HG02763 (cell line): ENCODE measurements at regions not wholly inside any gene's neighbourhood (a gene's known extent, or its start where the extent isn't known, plus 50 kb on each side); places are given as distances from the start of the nearest gene placed in this dataset.
"Not testable (repeated sequence)": the region's sequence is repeated elsewhere in the genome, so short reads cannot be mapped to it uniquely, and the experiment has no call there.

Source experiments
- ATAC-seq: cut with Tn5 transposase; IDR thresholded peaks from one replicate; pipeline ENCODE4 v1.9.1; 2021; ENCODE audit warnings: mild to moderate bottlenecking, moderate library complexity; ENCODE audit not compliant: unreplicated experiment

- ATAC-seq, result no peak
Observed at GRCh38 chr13:108082481-108082880, 132.9 kb downstream of the LIG4 start.

DNA sequence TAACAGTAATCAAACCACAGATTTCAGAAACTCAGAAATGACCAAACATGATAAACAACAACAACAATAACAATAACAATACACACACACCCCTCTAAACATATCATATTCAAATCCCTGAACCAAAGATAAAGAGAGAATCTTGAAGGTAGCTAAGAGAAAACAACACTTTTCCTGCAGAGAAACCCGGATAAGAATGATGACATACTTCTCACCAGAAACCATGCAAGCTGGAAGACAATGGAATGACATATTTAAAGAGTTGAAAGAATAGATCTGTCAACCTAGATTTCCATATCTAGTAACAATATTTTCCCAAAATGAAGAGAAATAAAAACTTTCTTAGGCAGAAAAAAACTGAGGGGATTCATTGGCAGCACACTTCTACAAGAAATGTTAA lies 138.1 kb downstream of the LIG4 start:
- ATAC-seq, result no peak

DNA sequence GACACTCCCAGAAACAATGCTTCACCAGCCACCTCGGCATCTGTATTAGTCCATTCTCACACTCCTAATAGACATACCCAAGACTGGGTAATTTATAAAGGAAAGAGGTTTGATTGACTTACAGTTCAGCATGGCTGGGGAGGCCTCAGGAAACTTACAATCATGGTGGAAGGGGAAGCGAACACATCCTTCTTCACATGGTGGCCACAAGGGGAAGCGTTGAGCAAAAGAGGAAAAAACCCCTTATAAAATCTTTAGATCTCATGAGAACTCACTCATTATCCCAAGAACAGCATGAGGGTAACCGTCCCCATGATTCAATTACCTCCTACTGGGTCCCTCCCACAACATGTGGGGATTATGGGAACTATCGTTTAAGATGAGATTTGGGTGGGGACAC lies 140.9 kb downstream of the LIG4 start:
- ATAC-seq, result not testable (repeated sequence)

DNA sequence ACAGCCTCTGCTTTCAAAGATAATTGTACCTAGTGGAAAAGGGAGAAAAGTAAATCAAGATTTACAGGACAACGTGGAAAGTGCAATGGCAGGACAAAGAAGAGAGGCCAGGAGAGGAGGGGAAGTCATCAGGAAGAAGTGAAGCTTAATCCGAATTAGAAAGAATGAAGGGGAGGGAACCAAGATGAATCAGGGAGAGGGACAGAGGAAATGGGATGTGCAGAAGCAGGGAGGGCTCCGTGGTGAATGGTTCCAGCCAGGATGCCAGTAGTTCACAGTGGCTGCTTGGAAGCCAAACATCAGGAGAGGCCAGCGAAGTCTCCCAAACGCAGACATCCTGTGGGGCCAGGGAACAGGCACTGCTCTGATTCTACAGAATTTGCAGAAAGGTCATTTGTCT lies 144.4 kb downstream of the LIG4 start:
- no peak for ATAC-seq

DNA sequence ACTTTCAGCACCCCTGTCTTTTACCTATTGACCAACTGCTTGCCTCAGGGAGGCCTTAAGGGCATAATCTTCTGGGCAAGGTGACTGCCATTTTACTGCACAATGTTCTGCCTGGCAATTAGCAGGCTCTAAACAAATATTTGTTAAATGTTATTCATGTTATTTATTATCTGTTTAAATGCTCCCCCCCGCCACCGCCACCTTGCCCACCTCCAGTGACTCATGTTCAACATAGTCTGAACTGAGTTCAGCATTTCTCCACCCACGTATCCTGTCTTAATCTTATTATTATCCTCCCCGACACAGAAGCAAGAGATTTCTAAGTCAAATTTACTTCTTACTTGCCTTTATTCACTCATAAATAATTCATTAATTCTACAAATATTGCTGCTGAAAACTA lies 144.8 kb downstream of the LIG4 start:
- ATAC-seq, result no peak

DNA sequence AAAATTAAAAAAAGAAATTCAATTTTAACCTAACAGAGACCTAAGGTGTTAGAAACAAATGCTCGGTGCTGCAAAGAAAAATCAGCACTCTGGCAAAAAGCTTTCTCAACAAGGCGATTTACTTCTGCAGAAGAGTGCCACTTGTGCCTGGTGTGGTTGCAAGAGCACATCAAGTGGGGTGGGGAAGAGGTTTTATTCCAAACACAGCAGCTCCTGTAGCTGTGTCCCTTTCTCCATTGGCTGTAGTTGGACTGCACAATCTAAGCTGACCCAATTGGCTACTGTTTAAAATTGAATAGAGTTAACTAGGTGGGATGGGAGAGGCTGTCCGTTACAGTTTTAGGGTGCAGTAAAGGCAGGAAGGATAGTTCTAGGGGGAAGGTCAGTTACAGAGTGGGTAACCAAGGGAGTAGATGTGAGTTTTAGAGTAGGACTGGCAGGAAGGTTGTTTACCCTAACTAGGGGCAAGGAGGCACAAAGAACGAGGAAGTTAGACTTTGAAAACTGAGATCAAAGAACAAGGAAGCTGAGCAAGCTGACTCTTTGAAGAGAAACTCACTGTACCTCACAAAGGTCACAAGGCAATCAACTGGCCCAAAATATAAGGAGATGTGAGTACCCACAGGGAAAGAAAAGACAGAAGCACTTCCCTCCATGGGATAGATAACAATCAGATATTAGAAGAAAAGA lies 145.7 kb downstream of the LIG4 start:
- no peak for ATAC-seq

- ATAC-seq, result not testable (repeated sequence)
Observed at GRCh38 chr13:108064372-108064771, 151.0 kb downstream of the LIG4 start.

GRCh38 chr13:108060111-108060510 lies 155.2 kb downstream of the LIG4 start:
- no peak for ATAC-seq

DNA sequence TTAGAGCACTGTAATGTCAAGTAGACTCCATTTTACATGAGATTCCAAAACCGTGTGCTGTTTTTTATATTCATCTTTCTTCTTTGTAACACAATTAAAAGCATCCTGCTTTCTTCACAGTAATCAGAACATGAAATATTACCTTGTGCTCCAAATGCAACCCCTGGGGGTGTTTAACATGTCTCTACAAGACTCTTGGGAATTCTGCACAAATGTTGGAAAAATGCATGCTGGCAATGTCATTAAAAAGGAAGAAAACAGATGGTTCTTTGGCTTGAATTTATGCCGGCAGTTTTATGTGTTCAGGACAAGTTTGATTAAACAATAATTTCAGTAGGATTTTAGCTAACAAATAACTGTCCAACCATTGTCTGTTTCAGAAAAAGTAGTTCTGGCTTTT lies 159.1 kb downstream of the LIG4 start:
- ATAC-seq, result no peak

- no peak for ATAC-seq
Observed at GRCh38 chr13:108049211-108049610, 166.1 kb downstream of the LIG4 start.

GRCh38 chr13:108044954-108045353 lies 170.4 kb downstream of the LIG4 start:
- ATAC-seq, result no peak

GRCh38 chr13:108042866-108043265 lies 172.5 kb downstream of the LIG4 start:
- not testable (repeated sequence) for ATAC-seq

- no peak for ATAC-seq
Observed at GRCh38 chr13:108037348-108037747, 178.0 kb downstream of the LIG4 start.

GRCh38 chr13:108036411-108036932 lies 178.9 kb downstream of the LIG4 start:
- no peak for ATAC-seq

DNA sequence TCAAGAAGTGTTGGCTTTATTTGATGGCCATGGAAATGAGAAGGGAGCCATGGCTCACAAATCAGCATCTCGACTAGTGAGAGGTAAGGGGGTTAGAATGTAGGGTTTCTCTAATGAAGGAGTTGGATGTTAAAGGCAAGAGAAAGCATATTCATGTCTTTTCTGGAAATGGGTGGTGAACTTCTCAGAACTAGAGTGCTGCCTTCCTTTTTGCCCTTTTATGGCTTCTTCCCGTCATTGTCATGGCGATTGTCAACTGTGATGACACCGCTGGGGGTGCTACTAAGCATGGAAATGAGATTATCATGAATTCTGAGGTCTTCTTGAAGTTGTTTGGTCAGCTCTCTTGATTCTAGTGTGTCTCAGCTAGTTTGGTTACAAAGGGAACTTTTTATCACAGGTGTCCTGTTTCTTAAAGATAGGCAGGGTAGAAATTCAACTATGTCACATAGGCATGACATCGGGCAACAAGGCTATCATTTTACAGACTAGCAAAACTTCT lies 180.4 kb downstream of the LIG4 start:
- ATAC-seq, result no peak

DNA sequence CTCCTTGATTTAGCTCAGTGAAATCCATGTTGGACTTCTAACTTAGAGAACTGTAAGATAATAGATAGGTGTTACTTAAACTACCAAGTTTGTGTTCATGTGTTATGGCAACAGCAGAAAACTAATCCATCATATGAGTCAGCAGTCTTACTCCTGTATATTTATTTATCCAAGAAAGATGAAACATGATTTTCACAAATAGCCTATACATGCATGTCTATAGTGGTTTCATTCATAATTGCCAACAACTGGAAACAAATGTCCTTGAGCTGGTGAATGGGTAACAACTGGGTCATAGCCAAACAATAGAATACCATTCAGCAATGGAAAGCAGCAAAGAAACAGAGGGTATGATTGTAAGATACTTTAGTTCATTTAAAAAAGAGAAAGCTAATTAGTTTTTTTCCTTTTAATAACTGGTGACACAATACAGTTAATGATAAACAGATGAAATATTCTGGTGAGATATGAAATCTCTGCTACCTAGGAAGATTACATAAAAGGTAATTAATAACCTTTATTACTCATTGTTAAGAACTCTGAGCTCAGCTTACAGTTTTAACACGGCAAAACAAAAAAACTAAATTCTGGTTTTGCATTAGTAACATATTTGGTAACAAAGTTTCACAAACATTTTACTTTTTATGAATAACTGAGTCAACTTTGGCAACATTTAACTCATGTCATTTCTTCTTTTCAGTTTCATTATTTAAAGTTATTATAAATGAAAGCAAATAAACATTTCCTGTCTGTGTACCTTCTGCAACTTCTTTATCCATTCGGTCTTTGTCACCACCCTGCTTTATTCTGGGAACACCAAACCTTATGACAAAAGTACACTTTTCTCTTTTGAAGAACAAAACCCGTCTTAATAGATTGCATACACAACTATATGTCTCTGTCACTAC lies 181.3 kb downstream of the LIG4 start:
- no peak for ATAC-seq

DNA sequence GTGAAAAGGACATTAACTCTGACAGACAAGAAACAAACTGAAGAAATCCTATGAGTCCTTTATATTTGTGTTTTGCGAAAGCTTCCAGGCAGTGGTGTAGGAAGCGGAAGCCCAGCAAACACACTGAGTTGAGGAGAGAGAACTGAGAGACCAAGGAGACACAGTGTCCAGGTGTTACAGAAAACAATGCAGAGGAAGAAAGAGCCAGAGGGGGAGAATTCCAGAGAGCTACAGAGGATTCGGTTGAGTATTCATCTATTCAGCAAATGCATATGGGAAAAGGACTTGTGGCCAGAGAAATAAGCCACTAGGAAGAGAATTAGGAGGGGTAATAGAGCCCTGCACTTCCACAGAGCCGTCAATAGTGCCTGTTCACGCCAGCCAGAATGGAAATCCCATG lies 183.5 kb downstream of the LIG4 start:
- no peak for ATAC-seq

DNA sequence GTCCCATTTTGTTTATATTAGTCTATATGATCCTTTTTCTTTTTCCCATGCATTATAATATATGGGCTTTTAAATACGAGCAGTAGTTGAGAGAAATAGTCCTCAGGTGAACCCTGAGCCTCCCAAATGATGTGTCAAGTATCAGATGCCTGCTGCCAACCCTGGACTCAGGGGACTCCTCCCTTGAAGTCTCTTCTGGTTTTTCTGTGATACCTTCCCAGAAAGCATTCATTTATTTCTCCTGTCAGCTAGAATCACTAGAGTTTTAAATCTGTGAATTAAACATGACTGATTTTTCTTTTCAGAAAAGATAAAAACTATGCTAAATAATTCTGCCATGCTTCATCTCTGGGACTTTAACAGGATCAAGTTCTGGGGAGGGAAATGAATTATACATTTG lies 184.6 kb downstream of the LIG4 start:
- ATAC-seq, result no peak

DNA sequence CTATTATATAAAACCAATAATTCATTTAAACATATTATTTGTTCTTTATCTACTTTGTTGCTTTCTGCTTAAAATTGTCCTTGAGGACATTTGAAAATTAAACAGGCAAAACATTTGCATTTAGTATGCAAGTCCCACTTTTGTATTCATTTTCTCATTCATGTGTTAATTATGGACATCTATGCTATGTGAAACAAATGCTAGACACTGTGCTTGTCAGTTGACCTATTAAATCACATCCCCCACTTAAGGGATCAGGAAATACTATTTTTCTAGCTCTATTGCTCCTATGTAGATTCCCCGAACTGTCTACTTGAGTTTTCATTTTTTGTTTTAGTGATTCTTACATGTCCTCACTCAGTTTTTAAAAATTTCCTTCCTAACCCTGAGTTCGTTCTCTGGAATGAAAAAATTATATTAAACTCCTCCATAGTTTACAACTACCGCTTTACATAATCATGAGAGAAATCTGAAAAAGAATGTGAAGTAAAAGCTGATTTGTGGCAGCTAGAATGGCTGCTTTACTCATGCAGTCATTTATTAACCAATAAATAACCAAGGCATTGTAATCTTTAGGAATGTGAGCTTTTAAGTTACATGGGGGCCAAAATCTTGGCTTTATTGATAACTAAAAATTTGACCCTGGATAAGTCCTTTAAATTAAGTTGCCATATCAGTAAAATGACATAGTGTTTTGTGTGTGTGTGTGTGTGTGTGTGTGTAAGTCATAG lies 188.5 kb downstream of the LIG4 start:
- ATAC-seq, result no peak

DNA sequence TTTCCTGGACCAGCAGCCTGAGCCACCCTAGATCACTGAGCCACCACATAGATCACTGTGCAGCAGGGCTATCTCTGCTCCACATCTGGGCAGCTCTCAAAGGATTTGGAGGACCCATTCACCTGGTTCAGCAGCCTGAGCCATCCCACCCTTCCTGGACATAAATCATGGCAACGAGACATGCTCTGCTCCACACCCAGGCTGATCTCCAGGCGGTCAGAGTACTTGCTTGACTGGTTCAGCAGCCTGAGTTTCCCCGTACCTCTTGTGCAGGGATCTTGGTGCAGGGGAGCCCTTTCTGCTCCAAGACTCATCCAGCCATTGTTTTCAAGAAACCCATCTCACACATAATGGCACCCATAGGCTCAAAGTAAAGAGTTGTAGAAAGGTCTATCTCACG lies 195.3 kb downstream of the LIG4 start:
- no peak for ATAC-seq

GRCh38 chr13:108018371-108018870 lies 196.9 kb downstream of the LIG4 start:
- ATAC-seq, result no peak
